HG03045 (cell line): ENCODE measurements at regions not wholly inside any gene's neighbourhood (a gene's known extent, or its start where the extent isn't known, plus 50 kb on each side); places are given as distances from the start of the nearest gene placed in this dataset.
"Not testable (repeated sequence)": the region's sequence is repeated elsewhere in the genome, so short reads cannot be mapped to it uniquely, and the experiment has no call there.

Source experiments
- ATAC-seq: cut with Tn5 transposase; IDR thresholded peaks from one replicate; pipeline ENCODE4 v1.9.1; 2021; ENCODE audit warnings: mild to moderate bottlenecking, moderate library complexity; ENCODE audit not compliant: unreplicated experiment

GRCh38 chr3:23701716-23702597 lies 103.8 kb upstream of the UBE2E1 start:
- ATAC-seq, result no peak

GRCh38 chr3:23704298-23704697 lies 101.5 kb upstream of the UBE2E1 start:
- ATAC-seq, result no peak

- no peak for ATAC-seq
Observed at GRCh38 chr3:23706111-23706510, 99.6 kb upstream of the UBE2E1 start.

- no peak for ATAC-seq
Observed at GRCh38 chr3:23709987-23710386, 95.8 kb upstream of the UBE2E1 start.

GRCh38 chr3:23710555-23710954 lies 95.2 kb upstream of the UBE2E1 start:
- no peak for ATAC-seq

- peak; percentile 63 for ATAC-seq
Observed at GRCh38 chr3:23711916-23712494, 93.8 kb upstream of the UBE2E1 start.

GRCh38 chr3:23712656-23713559 lies 92.8 kb upstream of the UBE2E1 start:
- ATAC-seq, result no peak

GRCh38 chr3:23713641-23714040 lies 92.1 kb upstream of the UBE2E1 start:
- no peak for ATAC-seq

GRCh38 chr3:23720059-23720458 lies 85.7 kb upstream of the UBE2E1 start:
- ATAC-seq, result no peak

- ATAC-seq, result no peak
Observed at GRCh38 chr3:23720885-23721284, 84.9 kb upstream of the UBE2E1 start.

- ATAC-seq, result no peak
Observed at GRCh38 chr3:23723141-23723540, 82.6 kb upstream of the UBE2E1 start.

- no peak for ATAC-seq
Observed at GRCh38 chr3:23723930-23724329, 81.8 kb upstream of the UBE2E1 start.

GRCh38 chr3:23726811-23727548 lies 78.8 kb upstream of the UBE2E1 start:
- peak; percentile 56 for ATAC-seq

- no peak for ATAC-seq
Observed at GRCh38 chr3:23728601-23729117, 77.1 kb upstream of the UBE2E1 start.

GRCh38 chr3:23729362-23729761 lies 76.4 kb upstream of the UBE2E1 start:
- ATAC-seq, result not testable (repeated sequence)

- no peak for ATAC-seq
Observed at GRCh38 chr3:23734481-23734880, 71.3 kb upstream of the UBE2E1 start.

- no peak for ATAC-seq
Observed at GRCh38 chr3:23735062-23735461, 70.7 kb upstream of the UBE2E1 start.

- no peak for ATAC-seq
Observed at GRCh38 chr3:23735535-23736326, 70.0 kb upstream of the UBE2E1 start.

GRCh38 chr3:23738944-23739343 lies 66.8 kb upstream of the UBE2E1 start:
- no peak for ATAC-seq

GRCh38 chr3:23739536-23739935 lies 66.2 kb upstream of the UBE2E1 start:
- ATAC-seq, result no peak
